COLO829 (cell line): ENCODE measurements at regions not wholly inside any gene's neighbourhood (a gene's known extent, or its start where the extent isn't known, plus 50 kb on each side); places are given as distances from the start of the nearest gene placed in this dataset.

ENCODE experiments used
- DNase-seq: peaks from one replicate; pipeline ENCODE4 v3.0.0; 2012; ENCODE audit warnings: low spot score

DNA sequence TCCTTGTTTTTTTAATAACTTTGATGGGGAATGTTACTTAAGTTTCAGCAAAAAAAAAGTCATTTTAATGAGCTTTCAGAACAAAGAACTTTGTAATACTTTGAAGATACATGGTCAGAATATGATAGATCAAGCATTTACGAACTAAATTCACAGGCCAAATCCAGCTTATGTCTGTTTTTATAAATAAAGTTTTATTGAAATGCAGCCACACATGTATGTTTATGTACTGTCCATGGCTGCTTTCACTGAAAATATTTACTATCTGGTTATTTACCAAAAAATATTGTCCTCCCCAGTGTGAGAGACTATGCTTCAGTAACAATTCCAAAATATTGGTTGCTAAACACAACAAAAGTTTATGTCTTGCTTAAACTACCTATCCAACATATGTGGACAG, 366.7 kb downstream of the PIK3R1 start:
- no peak for DNase-seq

DNA sequence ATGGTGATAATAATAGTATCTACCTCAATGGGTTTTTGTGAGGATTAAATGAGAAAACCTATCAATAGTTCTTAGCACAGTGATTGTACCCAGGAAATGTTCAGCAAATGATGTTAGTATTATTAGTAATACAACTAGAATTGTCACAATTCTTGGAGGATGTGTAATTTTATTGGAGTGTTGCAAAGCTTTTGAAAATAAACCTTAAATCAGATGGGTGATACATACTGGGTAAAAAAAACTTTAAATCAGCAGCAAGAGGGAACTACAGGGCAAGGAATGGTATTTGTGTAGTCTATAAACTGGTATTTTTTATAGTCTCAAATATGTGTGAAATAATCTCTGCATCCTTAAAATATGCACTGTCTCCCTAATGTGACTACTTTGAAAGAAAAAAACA, 371.6 kb downstream of the PIK3R1 start:
- DNase-seq = no peak

DNA sequence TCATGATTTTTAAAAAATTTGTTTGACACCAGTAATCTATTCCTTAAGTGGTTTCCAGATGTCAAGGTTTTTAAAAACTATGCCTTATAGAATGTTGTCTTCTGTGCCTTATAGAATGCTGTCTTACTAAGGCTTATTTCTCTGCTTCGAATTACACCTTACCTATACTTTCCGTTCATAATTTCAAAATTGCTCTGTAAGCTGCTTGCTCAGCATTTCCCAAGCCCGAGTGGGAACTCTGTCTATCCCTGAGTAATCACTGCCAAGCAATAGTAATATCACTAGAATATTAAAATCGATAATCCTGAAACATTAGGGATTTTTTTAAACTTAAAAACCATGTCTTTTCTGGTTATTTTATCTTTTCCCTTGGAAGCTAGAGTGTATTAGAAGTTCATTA, 376.3 kb downstream of the PIK3R1 start:
- no peak for DNase-seq

DNA sequence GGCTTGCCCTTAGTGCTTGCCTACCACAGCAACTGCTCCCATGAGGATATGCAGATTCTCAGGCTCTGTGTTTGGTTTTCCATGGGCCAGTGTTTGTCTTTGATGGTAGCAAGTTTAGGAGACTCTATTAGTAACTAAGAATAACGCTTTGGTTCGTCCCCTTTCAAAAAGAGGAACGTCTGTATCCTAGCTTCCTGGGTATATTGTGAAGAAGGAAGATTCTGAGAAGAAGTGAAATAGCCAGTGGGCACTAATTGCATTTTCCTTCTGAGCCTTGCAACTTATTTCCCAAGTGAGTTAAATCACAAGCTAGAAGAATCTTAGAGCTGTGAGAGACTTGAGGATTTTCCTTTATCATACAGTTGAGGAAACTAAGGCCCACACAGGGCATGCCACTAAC, 376.8 kb downstream of the PIK3R1 start:
- no peak for DNase-seq

DNA sequence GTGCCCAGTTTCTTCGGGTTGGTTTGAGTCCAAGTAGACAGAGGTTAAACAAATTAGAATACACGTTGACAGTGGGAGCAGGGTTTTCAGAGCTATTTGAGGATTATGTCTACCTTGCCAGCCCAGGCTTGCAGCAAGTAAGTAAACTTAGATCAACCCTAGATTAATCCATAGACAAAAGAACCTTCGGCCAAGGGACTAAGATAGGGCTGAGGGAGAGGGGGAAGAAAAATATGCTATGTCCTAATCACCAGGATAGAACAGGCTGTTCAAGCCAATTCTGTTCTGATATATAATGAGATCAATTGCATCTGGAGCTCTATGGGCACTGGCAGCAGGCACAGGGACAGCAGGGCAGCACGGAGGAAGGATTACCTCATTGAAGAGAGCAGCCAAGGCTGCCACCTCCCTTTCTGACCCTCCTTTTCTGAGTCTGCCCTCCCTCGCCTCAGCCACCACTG, 377.7 kb downstream of the PIK3R1 start:
- DNase-seq = no peak

DNA sequence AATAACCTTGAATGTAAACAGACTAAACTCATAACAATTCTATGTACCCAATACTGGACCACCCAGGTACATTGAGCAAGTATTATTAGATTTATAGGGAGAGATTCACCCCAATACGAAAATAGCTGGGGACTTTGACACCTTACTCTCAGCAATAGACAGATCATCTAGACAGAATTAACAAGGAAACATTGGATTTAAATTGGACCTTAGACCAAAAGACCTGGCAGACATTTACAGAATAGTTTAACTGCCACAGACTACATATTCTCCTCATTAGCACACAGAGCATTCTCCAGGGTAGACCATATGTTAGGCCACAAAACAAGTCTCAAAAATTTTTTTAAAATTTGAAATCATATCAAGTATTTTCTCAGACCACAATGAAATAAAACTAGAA, 397.4 kb downstream of the PIK3R1 start:
- DNase-seq = no peak

DNA sequence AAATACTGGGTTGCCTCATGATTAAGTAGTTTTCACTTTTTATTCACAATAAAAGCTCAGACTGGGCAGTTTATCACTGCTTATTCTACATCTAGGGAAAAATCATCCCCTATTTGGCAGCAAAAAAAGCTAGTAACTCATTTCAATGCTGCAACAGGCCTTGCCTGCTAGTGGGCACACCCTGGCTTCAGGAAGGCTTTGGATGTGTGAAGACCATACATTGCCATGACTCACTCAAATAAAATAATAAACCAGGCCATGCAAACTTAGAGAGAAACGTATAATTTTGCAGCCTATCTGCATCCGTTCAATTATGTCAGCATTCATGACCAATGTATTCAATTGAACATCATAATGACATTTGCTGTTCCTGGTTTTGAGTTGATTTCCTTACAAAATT, 402.9 kb downstream of the PIK3R1 start:
- no peak for DNase-seq

DNA sequence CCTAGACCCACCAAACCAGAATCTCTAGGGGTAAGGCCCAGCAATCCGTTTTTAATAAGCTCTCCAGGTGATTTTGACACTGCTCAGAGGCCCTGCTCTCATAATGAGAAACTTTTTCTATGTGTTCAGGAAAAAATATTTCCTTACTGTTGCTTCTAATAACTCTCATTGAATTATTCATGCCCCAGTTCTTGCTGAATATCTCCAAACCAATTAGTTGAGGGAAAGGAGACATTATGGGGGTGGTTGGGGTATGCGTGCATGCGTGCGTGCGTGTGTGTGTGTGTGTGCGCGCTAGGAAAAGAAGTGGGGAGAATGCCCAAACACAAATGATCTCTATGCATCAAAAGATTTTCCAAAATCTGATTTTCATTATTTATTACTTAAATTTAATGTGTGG, 411.4 kb downstream of the PIK3R1 start:
- DNase-seq = no peak

DNA sequence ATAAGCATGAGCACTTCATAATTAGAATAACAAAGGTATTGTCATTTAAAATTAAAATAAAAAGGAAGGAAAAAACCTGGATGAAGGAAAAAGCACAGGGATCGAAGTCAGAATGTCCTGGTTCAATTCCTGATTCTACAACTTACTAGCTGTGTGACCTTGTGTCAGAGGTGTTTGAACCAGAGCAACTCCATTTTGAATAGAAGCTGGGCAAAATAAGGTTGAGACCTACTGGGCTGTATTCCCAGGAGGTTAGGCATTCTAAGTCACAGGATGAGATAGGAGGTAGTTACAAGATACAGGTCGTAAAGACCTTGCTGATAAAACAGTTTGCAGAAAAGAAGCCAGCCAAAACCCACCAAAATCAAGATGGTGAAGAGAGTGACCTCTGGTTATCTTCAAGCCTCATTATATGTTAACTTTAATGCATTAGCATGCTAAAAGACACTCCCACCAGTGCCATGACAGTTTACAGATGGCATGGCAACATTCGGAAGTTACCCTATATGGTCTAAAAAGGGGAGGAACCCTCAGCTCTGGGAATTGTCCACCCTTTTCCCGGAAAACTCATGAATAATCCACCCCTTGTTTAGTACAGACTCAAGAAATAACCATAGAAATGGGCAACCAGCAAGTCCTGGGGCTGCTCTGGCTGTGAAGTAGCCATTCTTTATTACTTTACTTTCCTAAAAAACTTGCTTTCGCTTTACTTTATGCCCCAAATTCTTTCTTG, 412.7 kb downstream of the PIK3R1 start:
- DNase-seq = no peak

DNA sequence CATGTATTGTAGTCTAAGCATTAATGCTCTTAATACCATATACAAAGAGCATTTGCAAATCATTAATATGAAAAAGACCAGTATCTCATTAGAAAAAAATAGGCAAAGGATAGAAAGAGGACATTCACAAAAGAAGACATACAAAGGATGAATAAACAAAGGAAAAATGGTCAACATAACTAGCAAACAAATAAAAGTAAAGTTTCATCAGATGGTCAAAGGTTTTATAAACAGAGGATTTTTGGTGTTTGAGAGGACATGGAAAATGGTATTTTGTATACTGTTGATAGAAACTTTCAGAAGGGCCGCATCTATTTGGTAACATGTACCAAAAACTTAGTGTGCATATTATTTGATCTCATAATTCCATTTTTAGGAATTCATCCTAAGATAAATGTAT, 414.8 kb downstream of the PIK3R1 start:
- no peak for DNase-seq

DNA sequence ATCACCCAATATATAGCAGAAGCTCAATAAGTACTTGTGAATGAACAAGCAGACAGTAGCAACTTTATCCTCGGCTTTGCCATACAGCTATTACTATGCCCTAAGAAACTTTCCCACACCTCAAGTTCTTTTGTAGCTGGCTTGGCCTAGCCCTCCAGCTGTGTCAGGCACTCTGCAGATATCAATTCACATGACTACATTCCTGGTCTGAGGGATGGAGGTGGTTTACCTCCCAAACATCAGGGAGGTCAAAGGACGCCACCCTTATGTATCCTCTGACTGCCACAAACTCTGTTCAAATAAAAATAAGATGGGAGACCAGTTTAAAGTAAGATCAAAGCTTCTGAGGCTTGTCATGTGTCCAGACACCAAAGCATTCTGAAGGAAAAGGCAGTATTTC, 416.3 kb downstream of the PIK3R1 start:
- no peak for DNase-seq

DNA sequence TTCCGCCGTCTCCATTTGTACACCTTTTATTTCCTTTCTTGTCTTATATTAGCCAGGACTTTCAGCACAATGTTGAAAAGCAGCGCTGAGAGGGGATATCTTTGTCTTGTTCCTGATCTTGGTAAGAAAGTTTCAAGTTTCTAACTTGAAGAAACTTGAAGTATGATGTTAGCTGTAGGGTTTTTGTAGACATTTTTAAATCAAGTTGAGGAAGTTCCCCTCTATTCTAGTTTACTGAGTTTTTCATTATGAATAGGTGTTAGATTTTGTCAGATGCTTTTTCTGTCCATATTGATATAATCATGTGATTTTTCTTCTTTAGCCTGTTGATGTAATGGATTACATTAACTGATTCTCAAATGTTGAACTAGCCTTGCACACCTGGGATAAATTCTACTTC, 425.7 kb downstream of the PIK3R1 start:
- no peak for DNase-seq

DNA sequence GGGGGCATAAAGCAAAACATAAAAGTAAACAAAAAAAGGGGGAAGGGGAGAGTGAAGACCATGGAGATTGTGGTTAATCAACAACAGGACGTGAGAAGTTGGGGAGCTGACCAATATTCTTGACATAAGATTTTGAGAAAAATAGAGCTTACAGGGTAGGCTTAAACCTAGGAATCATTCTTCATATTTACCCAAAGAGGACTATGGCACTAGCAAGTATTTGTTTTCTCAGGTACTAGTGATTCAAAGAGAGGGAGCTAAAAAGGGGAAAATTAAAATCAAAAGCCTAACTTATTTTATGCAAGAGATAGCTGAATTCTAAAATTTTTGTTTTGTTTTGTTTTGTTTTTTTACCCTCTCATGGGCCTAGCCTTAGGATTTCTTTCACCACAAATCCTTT, 427.5 kb downstream of the PIK3R1 start:
- no peak for DNase-seq

DNA sequence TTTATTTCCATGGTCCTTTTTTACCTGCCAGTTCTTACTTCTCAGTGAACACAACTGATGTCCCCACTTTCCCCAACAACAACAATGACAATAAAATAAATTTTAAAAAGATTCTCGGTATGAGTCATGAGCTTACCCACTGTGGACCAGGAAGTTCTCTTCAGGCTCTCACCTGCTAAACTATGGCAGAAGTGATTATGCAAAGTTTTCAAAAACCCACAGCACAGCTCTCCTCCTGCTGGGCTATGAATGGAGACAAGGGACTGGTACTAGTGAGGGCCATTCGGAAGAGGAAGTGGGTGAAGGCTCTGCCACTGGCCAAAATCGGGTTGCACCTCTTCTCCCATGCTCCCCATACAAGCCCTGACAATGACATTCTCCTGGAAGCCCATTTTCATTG, 429.4 kb downstream of the PIK3R1 start:
- DNase-seq = no peak

DNA sequence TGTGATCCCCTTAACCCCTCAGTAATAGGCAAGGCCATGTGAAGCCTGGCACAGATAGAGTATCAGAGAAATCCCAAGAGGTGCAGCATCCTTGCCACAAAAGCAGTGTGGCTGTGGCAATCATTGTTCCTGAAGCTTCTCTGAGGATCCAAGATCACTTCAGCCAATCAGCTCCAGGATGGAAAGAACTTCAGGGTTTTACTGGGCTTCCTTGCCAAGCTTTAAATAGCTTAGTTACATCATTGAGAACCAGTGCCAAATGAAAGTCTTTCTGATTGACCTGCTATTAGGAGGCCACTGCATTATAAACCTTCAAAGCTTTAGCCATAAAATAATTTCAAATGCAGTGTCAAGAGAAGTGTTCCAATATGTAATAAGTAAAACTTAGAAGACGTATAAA, 430.6 kb downstream of the PIK3R1 start:
- DNase-seq = no peak

DNA sequence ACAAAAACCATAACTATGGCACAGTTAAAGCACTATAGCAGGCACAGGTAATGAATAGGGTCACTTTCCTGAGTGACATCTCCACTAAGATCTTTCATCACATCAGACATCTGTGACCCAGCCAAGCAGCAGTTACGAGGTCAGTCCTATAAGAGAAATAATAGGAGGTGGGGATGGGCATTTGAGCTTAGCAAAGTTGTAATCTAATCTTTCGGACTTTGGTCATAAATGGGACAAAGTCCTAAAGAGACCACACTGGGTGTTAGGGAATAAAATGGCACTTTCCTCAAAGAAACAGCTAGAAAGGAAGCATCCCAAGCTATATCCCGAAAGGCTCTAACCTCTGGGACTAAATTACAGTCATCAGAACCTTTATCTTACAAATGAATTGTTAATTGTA, 432.2 kb downstream of the PIK3R1 start:
- no peak for DNase-seq

DNA sequence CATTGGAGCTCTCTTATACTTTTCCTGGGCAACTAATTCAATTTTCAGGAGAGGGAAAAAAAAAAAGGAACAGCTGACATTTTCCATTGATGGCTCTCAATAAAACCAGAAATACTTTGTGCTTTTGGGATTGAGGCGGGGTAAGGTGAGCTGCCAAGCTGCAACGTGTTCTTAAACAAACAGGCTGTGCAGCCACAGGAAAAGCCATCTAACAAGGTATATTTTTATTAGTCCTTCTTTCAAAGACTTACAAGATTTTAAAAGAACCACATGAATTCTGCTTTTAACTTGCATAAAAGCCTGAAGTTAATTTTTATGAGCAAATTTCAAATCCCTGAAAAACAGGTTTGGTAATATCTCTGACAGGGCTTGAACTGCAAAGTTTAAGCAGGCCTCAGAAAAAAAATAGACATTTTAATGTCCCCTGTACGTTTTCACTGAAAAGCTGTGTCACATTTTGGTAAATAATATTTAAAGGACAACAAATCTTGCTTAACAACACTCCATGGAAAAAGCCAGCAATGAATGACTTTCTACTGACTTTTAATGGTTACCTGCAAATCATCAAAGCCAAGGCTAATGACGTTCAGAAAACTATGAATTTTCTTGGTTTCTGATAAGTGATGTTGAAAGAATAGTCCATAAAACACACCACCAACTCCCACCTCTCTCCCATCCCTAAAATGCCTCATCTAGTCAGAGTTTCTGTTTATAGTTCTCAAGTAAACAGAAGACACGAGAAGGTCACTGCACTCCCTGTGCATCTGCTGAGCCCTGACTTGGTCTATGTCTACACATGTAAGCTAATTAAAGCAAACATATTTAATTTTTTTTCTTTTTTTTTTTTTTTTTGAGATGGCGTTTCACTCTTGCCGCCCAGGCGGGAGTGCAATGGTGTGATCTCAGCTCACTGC, 433.6 kb downstream of the PIK3R1 start:
- no peak for DNase-seq

DNA sequence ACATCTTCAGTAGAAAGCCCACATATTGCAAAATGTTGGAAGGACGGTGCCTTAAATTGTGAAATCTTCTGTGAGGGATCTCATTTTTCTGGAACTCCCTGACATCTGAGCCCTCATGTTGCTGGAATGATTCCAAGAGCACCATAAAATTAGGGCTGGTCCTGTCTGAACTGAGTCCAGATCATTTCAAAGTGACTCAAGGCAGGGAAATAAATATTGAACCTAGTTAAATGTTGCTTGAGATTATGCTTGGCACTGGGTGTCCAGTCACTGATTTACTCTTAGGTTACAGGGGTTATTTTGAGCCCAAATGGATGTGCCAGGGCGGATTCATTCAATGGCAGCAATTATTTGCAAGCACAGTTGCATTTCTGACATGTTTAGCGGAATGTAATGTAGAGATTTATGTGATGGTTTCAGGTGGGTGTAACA, 437.0 kb downstream of the PIK3R1 start:
- no peak for DNase-seq

DNA sequence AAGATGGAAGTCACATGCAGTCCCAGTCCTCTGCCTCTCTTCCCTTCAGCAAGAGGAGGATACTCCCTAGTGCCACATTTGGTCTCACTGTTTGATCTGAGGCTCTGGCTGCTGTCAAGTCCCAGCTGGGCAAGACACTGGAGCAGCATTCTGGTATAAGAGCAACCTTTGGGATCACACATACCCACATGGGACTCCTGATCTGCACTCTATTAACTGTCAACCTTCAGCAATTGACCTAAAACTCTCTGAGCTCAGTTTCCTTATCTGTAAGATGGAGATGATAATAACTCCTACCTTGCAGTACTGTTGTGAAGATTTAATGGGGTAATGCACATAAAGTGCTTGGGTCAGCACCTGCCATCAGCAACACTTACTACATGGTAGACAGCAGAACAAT, 437.9 kb downstream of the PIK3R1 start:
- DNase-seq = no peak

DNA sequence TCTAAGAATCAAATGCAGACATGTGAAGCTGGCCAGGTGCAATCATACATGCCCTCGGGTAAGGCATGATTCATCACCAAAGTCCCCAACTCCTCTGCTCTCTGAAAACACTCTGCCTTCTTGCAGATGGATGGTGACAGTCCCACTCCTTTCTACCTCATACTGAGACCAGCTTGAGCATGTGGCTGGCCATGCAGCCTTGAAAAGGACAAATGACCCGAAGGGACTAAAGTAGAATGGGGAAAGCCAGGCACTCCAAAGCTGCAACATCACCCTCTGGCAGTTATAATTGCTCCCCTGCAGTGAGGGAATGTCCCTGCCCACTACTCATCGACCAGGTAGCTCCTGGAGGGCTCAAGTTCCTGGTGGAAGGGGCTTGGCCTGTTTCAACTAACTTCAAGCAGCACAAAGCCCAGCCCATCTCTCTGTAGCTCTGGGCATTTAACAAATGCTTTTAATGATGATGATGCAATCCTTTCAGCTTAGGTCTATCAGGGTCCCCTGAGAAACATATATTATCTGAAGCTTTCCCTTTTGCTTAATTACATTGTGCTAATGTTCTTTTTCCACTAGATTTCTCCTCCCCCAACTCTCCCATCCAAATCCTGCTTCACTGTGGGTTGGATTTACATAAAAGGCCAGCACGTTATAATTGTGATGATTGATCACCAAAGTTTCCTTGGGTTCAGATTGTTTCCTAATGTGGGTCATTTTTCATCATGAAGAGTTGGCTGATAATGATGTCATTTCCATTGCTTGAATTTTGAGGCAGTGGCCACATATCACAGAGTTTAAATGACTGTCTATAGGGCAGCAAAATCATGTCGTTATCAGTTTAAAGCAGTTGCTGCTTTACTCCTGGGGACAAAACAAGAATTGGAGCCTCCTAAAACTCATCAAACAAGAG, 436.5 kb upstream of the SLC30A5 start:
- DNase-seq = no peak

DNA sequence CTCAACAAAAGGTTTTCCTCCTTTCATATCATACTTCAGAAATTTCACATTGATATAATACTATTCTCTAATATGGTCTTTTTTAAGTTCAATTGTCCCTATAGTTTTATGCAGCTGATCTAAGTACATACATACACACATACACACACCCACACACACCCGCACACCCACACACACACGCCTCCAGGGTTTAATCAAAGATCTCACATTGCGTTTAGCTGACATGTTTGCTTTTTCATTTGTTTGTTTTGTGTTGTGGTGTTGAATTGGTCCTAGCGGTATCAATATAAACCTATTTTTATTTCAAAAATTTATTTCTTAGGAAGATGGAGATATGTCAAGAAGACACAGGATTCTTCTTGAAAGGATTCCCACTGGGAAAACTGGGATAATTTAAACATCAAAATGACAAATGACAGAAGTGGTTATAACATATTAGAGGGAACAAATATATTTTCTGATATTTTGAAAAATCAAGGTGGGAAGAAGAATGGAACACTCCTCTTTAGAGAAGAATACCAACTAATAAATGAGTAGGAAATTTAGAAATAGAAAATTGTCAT, 434.9 kb upstream of the SLC30A5 start:
- DNase-seq = no peak

DNA sequence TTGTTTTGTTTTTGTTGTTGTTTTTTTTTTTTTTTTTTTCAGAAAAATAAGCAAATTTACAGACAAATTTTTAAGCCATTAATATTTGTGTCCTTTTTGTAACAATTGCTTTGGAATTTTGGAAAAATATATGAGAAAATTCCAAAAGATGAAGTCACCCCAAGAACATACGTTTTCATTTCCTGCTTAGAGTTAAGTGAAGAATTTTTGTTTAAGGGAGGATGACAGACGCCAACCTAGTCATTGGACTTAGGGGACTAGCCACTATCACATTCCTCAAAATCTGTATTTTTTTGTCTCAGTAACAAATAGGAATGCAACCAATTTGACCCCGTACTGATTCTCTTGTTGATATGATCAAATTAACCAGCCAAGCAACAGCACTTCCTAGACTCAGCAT, 433.9 kb upstream of the SLC30A5 start:
- DNase-seq = no peak
